GM18520 (cell line): ENCODE measurements at regions not wholly inside any gene's neighbourhood (a gene's known extent, or its start where the extent isn't known, plus 50 kb on each side); places are given as distances from the start of the nearest gene placed in this dataset.
"Not testable (repeated sequence)": the region's sequence is repeated elsewhere in the genome, so short reads cannot be mapped to it uniquely, and the experiment has no call there.

Experiments
- ATAC-seq: cut with Tn5 transposase; IDR thresholded peaks from one replicate; pipeline ENCODE4 v1.9.1; 2021; ENCODE audit not compliant: unreplicated experiment

DNA sequence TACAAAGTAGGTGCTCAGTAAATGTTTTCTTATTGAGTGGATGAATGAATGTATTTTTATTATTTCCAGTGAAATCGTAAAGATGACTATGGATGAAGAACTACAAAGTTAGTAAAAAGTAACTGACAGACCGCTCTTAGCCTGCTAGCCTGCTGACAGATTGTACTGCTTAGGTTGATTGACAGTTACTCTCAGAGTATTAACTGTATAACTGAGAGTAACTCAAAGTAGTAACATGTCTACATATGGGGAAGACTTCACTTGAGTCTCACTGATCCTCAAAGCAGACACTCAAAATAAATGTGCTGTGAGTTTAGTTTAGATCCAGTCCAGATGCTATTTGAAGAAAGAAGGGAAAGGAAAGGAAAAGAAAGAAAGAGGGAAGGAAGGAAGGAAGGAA lies 272.3 kb upstream of the AMIGO2 start:
- no peak for ATAC-seq

DNA sequence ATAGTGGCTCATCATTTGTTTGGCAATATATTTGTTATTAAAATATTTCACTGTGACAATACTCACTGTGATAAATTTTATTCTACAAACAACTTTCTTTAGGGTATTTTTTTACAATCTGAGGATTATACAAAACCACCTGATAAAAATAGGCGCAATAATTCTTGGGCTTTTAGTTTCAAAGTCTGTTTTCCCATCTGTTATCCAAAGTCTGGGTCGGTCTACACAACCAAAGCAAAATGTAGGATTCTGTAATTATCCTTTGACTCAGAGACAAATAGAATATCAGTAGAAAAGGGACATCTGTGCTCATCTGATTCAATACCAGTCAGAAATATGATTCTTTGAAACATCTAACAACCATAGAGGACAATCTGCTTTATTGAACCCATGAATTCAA lies 271.8 kb upstream of the AMIGO2 start:
- no peak for ATAC-seq

DNA sequence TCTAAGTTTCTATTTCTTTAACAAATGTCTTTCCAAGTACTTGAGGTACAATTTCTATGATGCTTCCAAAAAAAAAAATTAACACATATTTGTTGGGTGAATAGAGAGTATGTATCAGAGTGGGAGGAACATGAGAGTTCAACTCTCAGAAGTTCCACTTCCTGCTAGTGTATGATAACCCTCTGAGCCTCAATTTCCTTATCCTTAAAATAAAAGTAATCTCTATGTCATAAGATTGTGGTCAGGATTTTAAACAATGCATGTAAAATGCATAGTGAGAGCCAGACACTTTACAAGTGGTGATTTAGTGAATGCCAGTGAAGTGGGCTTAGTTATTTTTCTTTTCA lies 270.3 kb upstream of the AMIGO2 start:
- no peak for ATAC-seq

DNA sequence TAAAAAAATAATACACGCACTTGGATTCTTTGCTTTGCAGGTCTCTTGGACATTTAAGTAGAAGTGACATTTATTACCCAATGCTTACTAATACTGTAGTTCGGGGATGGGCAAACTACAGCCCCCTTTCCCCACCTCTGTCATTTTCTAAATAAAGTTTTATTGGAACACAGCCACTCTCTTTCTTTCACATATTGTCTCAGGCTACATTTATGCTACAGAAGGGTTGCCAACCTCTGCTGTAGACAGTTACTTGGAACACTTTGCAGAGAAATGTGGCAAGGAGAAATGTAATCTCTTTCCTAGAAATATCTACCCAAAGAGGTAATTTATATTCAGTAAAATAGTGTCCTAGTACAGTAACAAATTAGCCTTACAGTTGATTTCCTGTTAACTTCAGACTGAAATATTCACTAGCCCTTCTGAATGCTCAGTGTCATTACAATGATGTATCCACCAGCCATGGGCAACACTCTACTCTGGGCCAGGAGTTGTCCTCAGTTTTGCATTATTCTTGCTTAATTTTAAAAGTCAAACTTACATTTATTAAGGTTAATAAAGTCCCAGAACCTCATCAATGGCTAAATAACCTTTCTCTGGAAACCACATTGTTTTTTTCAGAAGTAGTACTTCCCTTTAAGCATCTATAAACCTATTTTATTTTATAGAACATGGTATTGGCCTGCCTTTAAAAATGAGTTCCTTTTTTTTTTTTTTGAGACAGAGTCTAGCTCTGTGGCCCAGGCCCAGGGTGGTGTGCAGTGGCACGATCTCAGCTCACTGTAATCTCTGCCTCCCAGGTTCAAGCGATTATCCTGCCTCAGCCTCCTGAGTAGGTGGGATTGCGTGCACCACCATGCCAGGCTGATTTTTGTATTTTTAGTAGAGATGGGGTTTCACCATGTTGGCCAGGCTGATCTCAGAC lies 269.6 kb upstream of the AMIGO2 start:
- ATAC-seq, result no peak

DNA sequence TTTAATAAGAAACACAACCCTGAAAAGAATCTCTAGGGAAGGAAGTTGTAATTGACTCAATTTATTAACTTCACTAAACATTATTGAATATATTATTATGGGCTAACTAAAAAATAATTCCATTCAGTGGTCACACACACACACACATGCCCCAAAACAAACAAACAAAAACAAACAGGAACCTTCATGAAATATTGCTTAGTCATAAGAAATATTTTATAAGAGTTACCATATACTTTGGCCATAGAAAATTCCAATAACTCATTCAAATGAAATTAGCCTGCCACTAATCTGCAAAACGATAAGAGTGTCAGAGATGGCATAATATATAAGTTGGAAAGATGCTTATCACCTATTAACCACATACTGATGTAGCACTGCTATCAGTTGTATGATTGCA lies 268.4 kb upstream of the AMIGO2 start:
- ATAC-seq, result no peak

DNA sequence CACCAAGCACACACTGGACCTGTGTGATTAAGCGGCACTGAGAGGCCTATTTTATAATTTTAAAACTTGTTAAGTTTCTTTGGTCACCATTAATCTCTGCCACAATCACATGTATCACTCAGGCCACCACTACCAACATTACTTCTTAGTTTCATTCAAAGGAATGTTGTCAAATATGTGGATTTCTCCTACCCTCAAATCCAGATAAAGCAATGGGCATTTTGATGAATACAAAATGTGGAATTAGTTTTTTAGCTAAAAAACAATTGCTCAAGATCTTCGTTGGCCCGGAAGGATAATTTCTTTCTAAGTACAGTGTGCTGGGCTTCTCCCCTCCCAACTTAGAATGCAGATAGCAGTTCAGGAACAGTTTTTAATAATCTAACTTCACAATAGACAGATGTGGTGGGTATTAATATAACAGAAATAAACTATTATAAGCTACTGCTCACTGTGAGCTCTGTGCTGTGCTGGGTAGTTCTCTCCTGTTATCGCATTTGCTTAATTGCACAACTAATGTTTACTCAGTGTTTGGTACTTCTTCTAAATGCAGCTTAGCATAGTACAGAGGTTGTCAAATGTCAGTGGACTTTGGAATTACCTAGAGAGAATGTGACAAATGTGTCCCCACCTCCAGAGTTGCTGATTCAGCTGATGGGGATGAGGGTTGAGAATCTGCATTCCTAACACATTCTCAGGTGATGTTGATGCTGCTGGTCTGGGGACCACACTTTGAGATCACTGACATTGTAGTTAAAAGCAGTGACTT lies 266.7 kb upstream of the AMIGO2 start:
- ATAC-seq, result no peak

DNA sequence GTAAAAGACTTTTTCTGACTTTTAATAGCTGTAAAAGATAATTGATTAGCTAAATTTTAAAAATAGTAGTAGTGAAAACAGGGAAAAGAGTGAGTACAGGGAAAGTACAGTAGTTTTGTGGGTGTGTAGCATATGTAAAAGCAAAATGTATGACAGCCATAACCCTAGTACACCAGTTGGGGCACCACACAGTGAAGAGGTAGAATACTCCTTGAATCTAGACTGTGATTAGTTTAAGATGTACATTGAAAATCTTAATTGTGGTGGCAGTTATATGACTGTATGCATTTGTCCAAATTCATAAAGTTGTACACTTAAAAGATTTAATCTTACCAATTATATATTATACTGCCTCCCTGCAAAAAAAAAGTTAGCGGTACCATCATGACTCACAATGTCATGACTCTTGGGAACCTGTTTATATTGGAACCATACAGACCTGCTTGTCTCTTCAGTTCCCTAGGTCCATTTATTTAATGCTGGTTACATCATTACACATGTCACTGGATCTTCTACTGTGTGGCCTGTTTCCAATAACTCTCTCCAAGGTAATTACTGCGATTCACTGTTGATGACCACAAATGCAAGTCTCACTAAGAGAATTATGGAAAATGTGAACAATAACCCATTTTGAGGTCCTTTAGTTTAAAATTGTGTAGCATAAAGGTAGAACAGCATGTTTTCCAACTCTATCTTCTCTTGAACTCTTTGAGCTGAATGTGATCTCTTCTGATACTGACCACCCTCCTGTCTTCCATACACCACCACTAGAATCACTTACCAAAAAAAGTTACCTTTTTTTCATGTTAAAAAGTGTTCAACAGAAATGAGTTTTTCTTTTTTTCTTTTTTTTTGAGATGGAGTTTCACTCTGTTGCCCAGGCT lies 264.2 kb upstream of the AMIGO2 start:
- ATAC-seq, result no peak

DNA sequence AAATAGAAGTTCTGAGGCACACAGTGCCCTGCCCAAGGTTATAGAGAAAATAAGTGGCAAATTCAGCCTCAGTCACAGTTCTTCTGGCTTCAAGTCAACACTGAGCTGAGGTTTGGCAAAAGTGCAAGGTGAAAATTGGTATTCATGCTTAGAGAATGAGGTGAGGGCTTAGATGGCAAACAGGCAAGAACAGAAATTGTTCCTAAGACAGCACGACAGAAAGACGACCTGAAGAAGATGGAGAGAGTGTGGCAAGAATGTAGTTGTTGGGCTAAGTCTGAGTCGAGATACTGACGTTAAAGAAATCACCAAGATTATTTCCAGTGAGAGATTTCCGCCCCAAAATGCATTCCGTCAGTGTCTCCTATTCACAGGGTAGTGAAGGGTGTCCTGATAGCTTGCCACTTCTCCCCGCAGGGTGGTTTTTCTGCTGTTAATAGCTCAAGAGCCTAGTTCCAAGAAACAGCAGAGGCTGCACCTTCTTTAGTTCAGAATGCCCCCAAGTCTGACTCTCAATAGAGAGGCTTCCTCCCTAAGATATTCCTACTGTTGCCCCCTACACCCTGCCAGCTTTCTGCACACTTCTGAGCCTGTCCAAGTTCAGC lies 260.8 kb upstream of the AMIGO2 start:
- no peak for ATAC-seq

DNA sequence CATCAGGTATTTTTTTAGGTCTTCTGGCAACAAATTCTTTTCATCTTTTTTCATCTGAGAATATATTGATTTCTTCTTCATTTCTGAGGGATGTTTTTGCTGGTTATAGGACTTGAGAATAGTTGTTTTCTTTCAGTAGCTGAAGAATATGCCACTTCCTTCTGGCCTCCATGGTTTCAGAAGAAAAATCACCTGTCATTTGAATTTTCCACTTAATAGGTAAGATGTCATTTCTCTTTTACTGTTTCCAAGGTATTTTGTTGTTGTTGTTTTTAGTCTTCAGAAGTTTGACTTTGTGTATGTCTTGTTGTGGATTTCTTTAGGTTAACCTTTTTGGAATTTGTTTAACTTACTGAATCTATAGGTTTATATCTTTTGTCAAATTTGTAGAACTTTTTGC lies 257.8 kb upstream of the AMIGO2 start:
- no peak for ATAC-seq

DNA sequence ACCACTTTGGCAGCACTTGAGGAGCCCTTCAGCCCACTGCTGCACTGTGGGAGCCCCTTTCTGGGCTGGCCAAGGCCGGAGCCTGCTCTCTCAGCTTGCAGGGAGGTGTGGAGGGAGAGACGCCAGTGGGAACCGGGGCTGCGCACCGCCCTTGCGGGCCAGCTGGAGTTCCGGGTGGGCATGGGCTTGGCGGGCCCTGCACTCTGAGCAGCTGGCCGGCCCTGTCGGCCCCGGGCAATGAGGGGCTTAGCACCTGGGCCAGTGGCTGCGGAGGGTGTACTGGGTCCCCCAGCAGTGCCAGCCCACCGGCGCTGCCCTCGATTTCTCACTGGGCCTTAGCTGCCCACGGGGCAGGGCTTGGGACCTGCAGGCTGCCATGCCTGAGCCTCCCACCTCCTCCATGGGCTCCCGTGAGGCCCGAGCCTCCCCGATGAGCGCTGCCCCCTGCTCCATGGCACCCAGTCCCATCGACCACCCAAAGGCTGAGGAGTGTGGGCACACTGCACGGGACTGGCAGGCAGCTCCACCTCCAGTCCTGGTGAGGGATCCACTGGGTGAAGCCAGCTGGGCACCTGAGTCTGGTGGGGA lies 253.6 kb upstream of the AMIGO2 start:
- ATAC-seq, result not testable (repeated sequence)

DNA sequence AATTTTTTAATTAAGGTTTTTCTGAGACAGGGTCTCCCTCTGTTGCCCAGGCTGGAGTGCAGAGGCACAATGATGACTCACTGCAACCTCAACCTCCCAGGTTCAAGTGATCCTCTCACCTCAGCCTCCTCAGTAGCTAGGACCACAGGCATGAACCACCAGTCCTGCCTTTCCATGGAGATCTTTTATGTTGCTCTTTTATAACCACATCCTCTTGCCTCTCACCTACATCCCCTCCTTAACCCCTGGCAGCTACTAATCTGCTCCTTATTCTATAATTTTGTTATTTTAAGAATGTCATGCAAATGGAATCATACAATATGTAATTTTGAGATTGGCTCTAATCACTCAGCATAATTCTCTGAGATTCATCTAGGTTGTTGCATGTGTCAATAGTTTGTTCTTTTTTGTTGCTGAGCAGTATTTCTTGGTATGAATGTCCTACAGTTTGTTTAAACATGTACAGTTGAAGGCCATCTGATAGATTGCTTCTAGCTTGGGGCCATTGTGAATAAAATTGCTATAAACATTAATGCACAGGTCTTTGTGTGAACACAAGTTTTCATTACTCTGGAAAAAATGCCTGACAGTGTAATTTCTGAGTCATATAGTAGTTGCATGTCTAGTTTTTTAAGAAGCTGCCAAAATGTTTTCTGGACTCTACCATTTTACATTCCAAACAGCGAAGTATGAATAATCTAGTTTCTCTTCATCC lies 249.2 kb upstream of the AMIGO2 start:
- no peak for ATAC-seq

DNA sequence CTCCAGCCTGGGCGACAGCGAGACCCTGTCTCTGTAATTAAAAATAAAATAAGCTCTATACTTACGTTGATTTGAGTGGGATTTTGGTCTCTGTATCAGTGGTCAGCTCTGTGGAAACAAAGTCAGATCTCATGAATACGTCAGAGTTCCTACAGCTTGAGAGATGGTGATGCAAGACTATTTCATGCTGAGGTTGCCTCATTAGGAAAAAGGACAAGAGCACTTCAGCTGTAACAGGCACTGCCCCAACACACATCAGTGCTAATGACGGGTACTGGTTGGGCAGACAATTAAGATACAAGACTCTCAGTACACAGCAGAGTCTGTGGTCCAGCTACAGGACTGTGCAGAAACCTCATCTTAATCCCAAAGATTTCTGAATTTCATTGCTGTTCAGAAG lies 246.4 kb upstream of the AMIGO2 start:
- ATAC-seq, result no peak

DNA sequence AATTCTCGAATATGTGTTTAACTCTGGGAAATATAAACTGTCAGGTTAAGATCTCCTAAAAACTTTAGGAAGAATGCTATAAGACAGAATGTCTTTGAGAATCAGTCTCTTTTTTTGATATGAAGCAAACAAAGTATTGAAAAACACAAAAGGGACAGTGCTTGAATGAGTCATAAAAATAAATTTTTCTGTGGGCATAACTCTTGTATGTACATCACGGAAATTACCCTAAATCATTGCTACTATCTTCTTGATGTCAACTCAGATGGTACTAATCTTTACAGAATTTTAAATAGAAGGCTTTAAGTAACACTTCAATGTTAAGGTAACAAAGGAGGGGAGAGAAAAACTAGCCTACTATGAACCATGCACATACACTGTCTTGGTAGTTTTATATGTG lies 244.0 kb upstream of the AMIGO2 start:
- no peak for ATAC-seq

DNA sequence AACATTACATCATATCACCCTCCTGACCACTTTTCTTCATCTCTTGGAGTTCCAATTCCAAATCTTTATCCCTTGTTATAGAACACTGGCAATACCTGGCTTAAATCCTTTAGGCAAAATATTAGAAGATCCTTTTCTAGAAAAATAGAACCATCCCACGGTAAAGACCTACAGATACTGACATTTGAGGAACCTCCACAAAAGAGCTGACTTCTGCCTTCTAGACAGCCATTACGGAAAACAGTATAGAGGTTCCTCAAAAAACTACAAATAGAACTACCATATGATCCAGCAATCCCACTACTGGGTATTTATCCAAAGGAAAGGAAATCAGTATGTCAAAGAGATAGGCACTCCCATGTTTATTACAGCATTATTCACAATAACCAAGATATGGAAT lies 241.7 kb upstream of the AMIGO2 start:
- ATAC-seq, result no peak

DNA sequence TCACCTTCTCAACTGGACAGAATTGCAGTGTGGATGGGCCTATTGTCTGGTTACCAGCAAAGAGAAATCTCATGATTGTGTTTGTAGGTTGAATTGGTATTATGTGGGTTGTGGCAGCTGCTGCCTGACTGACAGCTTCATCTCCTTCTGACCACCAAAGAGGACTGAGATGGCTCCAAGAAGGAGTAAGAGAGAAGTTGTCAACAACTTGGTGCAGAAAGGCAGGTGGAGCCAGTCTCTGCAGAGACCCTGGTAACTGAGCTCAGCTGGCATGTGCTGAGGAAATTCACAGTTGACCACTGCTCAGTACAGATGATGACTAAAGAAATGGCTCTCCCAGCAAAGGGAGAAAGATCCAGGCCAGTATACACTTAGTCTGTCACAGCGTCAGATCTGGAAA lies 240.0 kb upstream of the AMIGO2 start:
- ATAC-seq, result no peak

DNA sequence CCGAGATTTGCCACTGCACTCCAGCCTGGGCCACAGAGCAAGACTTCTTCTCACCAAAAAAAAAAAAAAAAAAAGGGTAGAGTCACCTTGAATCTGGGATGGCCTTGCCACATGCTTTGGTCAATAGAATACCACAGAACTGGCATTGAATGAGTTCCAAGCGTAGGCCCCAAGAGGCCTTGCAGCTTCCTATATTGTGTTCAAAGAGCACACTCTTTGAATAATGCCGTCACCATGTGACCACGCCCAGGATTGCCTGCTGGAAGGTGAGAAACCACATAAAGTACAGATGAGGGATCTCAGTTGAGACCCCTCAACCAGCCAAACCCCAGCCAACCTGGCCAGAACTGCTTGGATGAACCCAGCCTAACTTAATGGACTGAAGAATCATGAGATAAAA lies 239.2 kb upstream of the AMIGO2 start:
- ATAC-seq, result no peak

DNA sequence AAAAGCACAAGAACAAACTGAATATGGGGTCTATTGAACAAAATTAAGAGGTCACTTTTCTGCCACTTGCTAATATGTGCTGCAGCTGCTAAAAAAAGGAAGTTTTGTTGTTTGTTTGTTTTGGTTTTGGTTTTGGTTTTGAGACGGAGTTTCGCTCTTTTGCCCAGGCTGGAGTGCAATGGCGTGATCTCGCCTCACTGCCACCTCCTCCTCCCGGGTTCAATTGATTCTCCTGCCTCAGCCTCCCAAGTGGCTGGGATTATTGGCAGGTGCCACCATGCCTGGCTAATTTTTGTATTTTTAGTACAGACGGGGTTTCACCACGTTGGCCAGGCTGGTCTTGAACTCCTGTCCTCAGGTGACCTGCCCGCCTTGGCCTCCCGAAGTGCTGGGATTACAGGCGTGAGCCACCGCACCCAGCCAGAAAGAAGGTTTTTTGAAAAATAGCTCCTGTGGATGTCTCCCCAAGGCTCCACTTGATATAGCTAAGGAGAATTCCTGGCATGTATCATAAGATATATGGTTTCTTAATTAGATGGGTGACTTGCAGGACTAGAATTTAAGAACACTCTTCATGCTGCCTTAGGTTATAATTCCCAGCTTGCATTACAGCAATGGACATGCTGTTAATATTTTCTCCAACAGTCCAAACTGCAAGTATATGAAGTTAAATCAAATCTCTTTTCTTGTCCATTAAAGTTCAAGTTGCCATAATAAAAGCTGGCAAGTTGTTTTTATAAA lies 237.6 kb upstream of the AMIGO2 start:
- no peak for ATAC-seq

DNA sequence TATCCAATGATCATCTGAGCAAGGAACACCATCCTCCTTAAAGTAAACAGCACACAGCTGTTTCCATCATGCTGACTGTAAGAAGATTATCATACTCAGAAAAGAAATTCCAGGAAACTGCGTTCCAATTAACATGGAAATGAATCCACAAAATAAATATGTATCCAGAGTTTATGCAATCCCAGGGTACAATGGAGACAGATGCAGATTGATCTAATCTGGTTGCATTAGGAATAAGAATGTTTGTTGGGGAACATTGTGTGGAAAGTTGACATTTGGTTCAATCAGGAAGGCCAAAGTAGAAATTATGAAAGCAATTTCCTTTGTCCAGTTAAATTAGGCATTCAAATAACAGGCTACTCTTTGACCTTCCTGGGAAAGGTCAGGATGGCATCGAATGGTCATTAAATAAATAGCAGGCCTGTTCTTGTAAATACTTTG lies 236.9 kb upstream of the AMIGO2 start:
- ATAC-seq, result no peak

DNA sequence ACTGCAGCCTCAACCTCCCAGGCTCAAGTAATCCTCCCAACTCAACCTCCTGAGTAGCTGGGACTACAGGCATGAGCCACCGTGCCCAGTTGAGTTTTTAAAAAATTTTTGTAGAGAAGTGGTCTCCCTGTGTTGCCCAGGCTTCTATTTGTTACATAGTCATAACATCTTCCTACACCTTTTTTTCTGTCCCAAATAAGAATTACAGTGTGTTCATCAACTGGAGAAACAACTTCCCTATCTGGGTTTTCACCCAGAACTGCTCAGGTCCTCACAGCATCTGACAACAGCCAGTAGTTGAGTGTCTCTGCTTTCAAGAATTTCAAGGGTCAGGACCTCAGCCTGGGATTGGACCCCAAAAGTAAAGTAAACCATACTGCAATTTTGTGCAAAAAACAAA lies 235.2 kb upstream of the AMIGO2 start:
- ATAC-seq, result no peak
